ENCODE measurements at regions not wholly inside any gene's neighbourhood (a gene's known extent, or its start where the extent isn't known, plus 50 kb on each side); places are given as distances from the start of the nearest gene placed in this dataset.
A peak's percentile ranks its signal among the peaks of the same experiment; 100 is the strongest.

- peak in 2 of 3 donors; percentile 37 to 54 for DNase-seq
Measured at GRCh38 chr16:54366943-54367342, 80.4 kb upstream of the IRX3 start.

GRCh38 chr16:54365990-54366634 lies 79.5 kb upstream of the IRX3 start:
- no peaks in the 10 kb centered on the region for H3K36me3 ChIP-seq (ENCODE audit: control insufficient read depth in 4 of 4, insufficient read depth in 4 of 4, low read length in 4 of 4)
- H3K27ac ChIP-seq (ENCODE audit: low read depth in 1 of 2, low read length in 1 of 2), result peak overlapping the region in 1 of 2 donors; percentile 11
- H3K4me1 ChIP-seq (ENCODE audit: control insufficient read depth in 5 of 5, insufficient read depth in 5 of 5, low read length in 5 of 5), result peaks cover 0 to 26% (median 9%) of the 10 kb centered on the region in 5 donors
- peaks cover 0 to 15% (median 7%) of the 10 kb centered on the region in 3 donors for H3K27me3 ChIP-seq (ENCODE audit: control insufficient read depth in 3 of 3, insufficient read depth in 3 of 3, low read length in 2 of 3)
- WGBS, 2 donors, result 69 to 82% methylated on average over 10 of the region's 10 CpGs
- peak in 2 of 3 donors; percentile 33 to 59 for DNase-seq
- no peak overlapping the region for H3K4me3 ChIP-seq
- no peak for TF ChIP-seq CTCF (IDR thresholded peaks at IDR 0.05; ENCODE audit: control extremely low read depth, extremely low read depth)
- H3K9ac ChIP-seq (ENCODE audit: insufficient read depth in 1 of 2, low read length in 2 of 2), result no peak overlapping the region
- ATAC-seq (ENCODE audit: insufficient read depth, low FRiP score), result no peak
- peaks cover 0 to 7% (median 0%) of the 10 kb centered on the region in 4 donors for H3K9me3 ChIP-seq (ENCODE audit: control insufficient read depth in 4 of 4, insufficient read depth in 3 of 4, low read length in 3 of 4)

More at GRCh38 chr16:54366943-54367342, 80.4 kb upstream of the IRX3 start:
- Histone ChIP-seq H3K9ac (ENCODE audit: insufficient read depth in 1 of 2, low read length in 2 of 2) (no peak overlapping the region), H3K27ac (ENCODE audit: low read depth in 1 of 2, low read length in 1 of 2) (no peak overlapping the region), H3K9me3 (ENCODE audit: control insufficient read depth in 4 of 4, insufficient read depth in 3 of 4, low read length in 3 of 4) (peaks cover 0 to 7% (median 0%) of the 10 kb centered on the region in 4 donors), H3K27me3 (ENCODE audit: control insufficient read depth in 3 of 3, insufficient read depth in 3 of 3, low read length in 2 of 3) (peaks cover 0 to 17% (median 9%) of the 10 kb centered on the region in 3 donors), H3K4me3 (no peak overlapping the region), H3K36me3 (ENCODE audit: control insufficient read depth in 4 of 4, insufficient read depth in 4 of 4, low read length in 4 of 4) (no peaks in the 10 kb centered on the region), H3K4me1 (ENCODE audit: control insufficient read depth in 5 of 5, insufficient read depth in 5 of 5, low read length in 5 of 5) (peaks cover 0 to 26% (median 9%) of the 10 kb centered on the region in 5 donors)
- no peak for ATAC-seq (ENCODE audit: insufficient read depth, low FRiP score)
- no peak for TF ChIP-seq CTCF (IDR thresholded peaks at IDR 0.05; ENCODE audit: control extremely low read depth, extremely low read depth)
- 28 to 42% methylated on average over 2 of the region's 2 CpGs for WGBS, 2 donors

- no peak for TF ChIP-seq CTCF (IDR thresholded peaks at IDR 0.05; ENCODE audit: control extremely low read depth, extremely low read depth)
- Histone ChIP-seq H3K4me3 (no peak overlapping the region), H3K9ac (ENCODE audit: insufficient read depth in 1 of 2, low read length in 2 of 2) (no peak overlapping the region), H3K4me1 (ENCODE audit: control insufficient read depth in 5 of 5, insufficient read depth in 5 of 5, low read length in 5 of 5) (peaks cover 0 to 25% (median 5%) of the 10 kb centered on the region in 5 donors), H3K9me3 (ENCODE audit: control insufficient read depth in 4 of 4, insufficient read depth in 3 of 4, low read length in 3 of 4) (peaks cover 0 to 7% (median 0%) of the 10 kb centered on the region in 4 donors), H3K27me3 (ENCODE audit: control insufficient read depth in 3 of 3, insufficient read depth in 3 of 3, low read length in 2 of 3) (peaks cover 0 to 8% (median 6%) of the 10 kb centered on the region in 3 donors), H3K27ac (ENCODE audit: low read depth in 1 of 2, low read length in 1 of 2) (no peak overlapping the region), H3K36me3 (ENCODE audit: control insufficient read depth in 4 of 4, insufficient read depth in 4 of 4, low read length in 4 of 4) (no peaks in the 10 kb centered on the region)
- WGBS, 2 donors, result 83 to 91% methylated on average over 6 of the region's 6 CpGs
- DNase-seq (no peak), ATAC-seq (ENCODE audit: insufficient read depth, low FRiP score) (no peak)
Measured at GRCh38 chr16:54363766-54364165, 77.2 kb upstream of the IRX3 start.
